Breast epithelium (tissue), 4 donors: ENCODE measurements at regions not wholly inside any gene's neighbourhood (a gene's known extent, or its start where the extent isn't known, plus 50 kb on each side); places are given as distances from the start of the nearest gene placed in this dataset.

Source experiments
- DNase-seq, 2 donors: peaks; one replicate each; pipeline ENCODE4 v3.0.0-alpha.2; 2019; ENCODE audit warnings: low spot score in 2 of 2
- H3K27ac ChIP-seq, 2 donors: fragments of 200-600 bp; sonication (generic) in 1 of 2; one replicate each; pipeline ENCODE4 v1.5.1; 2016 to 2019; ENCODE audit warnings: mild to moderate bottlenecking in 1 of 2
- H3K27me3 ChIP-seq, 2 donors: fragments of 200-600 bp; sonication (generic) in 1 of 2; one replicate each; pipeline versions ENCODE4 v1.5.1 to v1.6.0; 2017 to 2019; ENCODE audit warnings: control low read depth in 1 of 2, mild to moderate bottlenecking in 1 of 2
- H3K36me3 ChIP-seq: fragments of 200-600 bp; one replicate; pipeline ENCODE4 v1.5.1; 2019
- H3K4me1 ChIP-seq, 2 donors: fragments of 200-600 bp; sonication (generic); one replicate each; pipeline ENCODE4 v1.5.1; 2016 to 2019; ENCODE audit warnings: control low read depth in 1 of 2
- H3K4me3 ChIP-seq, 3 donors: fragments of 200-600 bp; sonication (generic); 1 replicate in 2 of 3; 2 replicates in 1 of 3; pipeline ENCODE4 v1.5.1; 2016 to 2019; ENCODE audit warnings: mild to moderate bottlenecking in 3 of 3, moderate library complexity in 2 of 3
- H3K9me3 ChIP-seq, 2 donors: fragments of 200-600 bp; sonication (generic) in 1 of 2; one replicate each; pipeline ENCODE4 v1.5.1; 2016 to 2019; ENCODE audit warnings: control low read depth in 1 of 2
- CTCF ChIP-seq, 3 donors: fragments of 450-650 bp; IDR thresholded peaks; one replicate each; pipeline ENCODE4 v1.5.1; 2016 to 2017; ENCODE audit warnings: antibody characterized with exemption in 3 of 3, mild to moderate bottlenecking in 3 of 3, moderate library complexity in 3 of 3
- POLR2A ChIP-seq: fragments of 450-650 bp; IDR thresholded peaks from one replicate; pipeline ENCODE4 v1.6.1; 2016; ENCODE audit warnings: antibody characterized with exemption, mild to moderate bottlenecking, moderate library complexity
- POLR2AphosphoS5 ChIP-seq, 3 donors: sonication (generic); formaldehyde crosslinking; IDR thresholded peaks; one replicate each; pipeline ENCODE4 v1.6.1; 2017; ENCODE audit warnings: antibody characterized with exemption in 3 of 3
- intact Hi-C: fragments of 100-400 bp; cut with DNase I; formaldehyde crosslinking; loops from one replicate; pipeline ENCODE4 v1.15.1; 2023; ENCODE audit warnings: low total_unique reads

GRCh38 chr1:34696981-34697380, 57.9 kb upstream of the GJB5 start:
- H3K4me1 ChIP-seq = no peaks in the 10 kb centered on the region
- H3K27me3 ChIP-seq = no peaks in the 10 kb centered on the region
- no peak overlapping the region for H3K4me3 ChIP-seq
- intact Hi-C loops = no loop called here
- H3K9me3 ChIP-seq = peaks cover 0 to 5% of the 10 kb centered on the region in 2 donors
- H3K27ac ChIP-seq = no peak overlapping the region
- no peak for DNase-seq
- TF ChIP-seq POLR2AphosphoS5 (IDR thresholded peaks at IDR 0.05) (no peak), CTCF (IDR thresholded peaks at IDR 0.05) (no peak), POLR2A (no peak)
- H3K36me3 ChIP-seq = no peaks in the 10 kb centered on the region

DNA sequence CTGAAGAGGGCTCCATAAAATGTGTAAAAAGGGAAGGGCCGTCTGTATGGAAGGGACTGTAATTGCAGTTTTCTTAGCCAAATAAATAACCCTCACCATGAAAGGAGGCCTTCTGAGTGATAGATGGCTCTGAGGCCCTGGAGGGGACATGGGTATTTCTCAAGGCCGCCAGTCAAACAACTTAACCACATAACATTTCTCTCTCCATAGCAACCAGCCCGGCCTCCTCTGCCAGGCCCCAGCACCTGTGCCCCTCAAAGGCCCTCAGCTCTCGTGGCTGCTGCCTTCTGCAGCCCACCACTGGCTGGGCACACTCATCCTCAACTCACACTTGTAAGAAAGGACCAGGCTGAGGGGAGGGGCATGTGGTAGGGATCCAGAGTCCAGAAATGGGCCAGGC, 57.0 kb upstream of the GJB5 start:
- no peak for TF ChIP-seq CTCF (IDR thresholded peaks at IDR 0.05)
- TF ChIP-seq POLR2A = no peak
- TF ChIP-seq POLR2AphosphoS5 (IDR thresholded peaks at IDR 0.05) = no peak
- Histone ChIP-seq H3K27ac (no peak overlapping the region), H3K4me1 (no peaks in the 10 kb centered on the region), H3K27me3 (no peaks in the 10 kb centered on the region), H3K36me3 (no peaks in the 10 kb centered on the region), H3K9me3 (peaks cover 0 to 5% of the 10 kb centered on the region in 2 donors), H3K4me3 (no peak overlapping the region)
- DNase-seq = no peak
- intact Hi-C loops = no loop called here

DNA sequence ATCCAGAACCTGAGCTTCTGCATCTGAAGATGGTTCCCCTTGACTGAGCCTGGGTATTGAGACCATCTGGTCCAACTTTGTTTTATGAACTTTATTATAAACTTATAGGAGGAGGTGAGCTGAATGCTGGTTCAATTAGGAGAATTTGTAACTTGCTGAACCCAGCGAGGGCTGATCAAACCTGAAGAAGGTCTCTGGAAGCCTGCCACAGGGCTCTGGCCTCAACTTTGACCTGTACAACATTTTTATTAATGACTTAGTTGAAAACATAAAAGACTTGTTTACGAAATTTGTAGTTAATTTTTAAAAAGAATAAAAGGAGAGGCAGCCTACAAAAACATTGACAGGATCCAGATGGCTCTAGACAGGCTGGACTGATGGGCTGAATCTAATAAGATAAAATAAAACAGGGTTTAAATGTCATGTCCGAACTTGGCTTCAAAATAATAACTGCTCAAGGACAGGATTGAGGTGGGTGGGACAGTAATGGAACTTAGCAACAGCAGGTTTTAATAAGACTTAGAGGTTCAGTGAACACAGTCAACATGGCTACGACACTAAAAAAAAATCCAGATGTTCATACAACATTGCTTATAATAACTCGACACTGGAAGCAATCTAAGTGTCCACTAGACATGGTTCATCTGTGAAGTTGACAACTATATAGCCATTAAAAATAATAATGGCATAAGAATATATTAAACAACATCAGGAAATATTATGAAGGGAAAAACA, 53.4 kb upstream of the GJB5 start:
- Histone ChIP-seq H3K36me3 (no peaks in the 10 kb centered on the region), H3K4me1 (no peaks in the 10 kb centered on the region), H3K4me3 (no peak overlapping the region), H3K27ac (no peak overlapping the region), H3K9me3 (no peaks in the 10 kb centered on the region), H3K27me3 (peaks cover 0 to 13% of the 10 kb centered on the region in 2 donors)
- no peak for TF ChIP-seq CTCF (IDR thresholded peaks at IDR 0.05)
- no peak for TF ChIP-seq POLR2A
- TF ChIP-seq POLR2AphosphoS5 (IDR thresholded peaks at IDR 0.05) = no peak
- no peak for DNase-seq
- intact Hi-C loops = no loop called here
